CD14-positive monocyte (primary cell): ENCODE measurements at regions not wholly inside any gene's neighbourhood (a gene's known extent, or its start where the extent isn't known, plus 50 kb on each side); places are given as distances from the start of the nearest gene placed in this dataset.

Experiments
- DNase-seq, 3 donors: peaks; one replicate each; pipeline ENCODE4 v3.0.0-alpha.2; 2011 to 2022
- H2AFZ ChIP-seq: 2 replicates; pipeline ENCODE4 v1.6.0; 2012; ENCODE audit warnings: mild to moderate bottlenecking, low read depth, low read length, inconsistent platforms; ENCODE audit not compliant: insufficient read depth, poor library complexity, severe bottlenecking
- H3K27ac ChIP-seq, 2 donors: 1 replicate in 1 of 2; 2 replicates in 1 of 2; pipeline ENCODE4 v1.5.1; 2012 to 2013; ENCODE audit warnings: low read length in 2 of 2, control low read depth in 1 of 2, inconsistent platforms in 1 of 2, low read depth in 1 of 2, mild to moderate bottlenecking in 1 of 2
- H3K27me3 ChIP-seq, 2 donors: one replicate each; pipeline versions ENCODE4 v1.6.0 to v1.6.1; 2011 to 2013; ENCODE audit warnings: low read length in 2 of 2; ENCODE audit not compliant: control insufficient read depth in 2 of 2, insufficient read depth in 2 of 2
- H3K36me3 ChIP-seq, 2 donors: replicated peaks in 1 of 2; 1 replicate in 1 of 2; 2 replicates in 1 of 2; pipeline versions ENCODE4 v1.5.1 to v1.6.1; 2012 to 2013; ENCODE audit warnings: low read length in 2 of 2, control low read depth in 1 of 2, inconsistent platforms in 1 of 2, mild to moderate bottlenecking in 1 of 2; ENCODE audit not compliant: insufficient read depth in 2 of 2, control insufficient read depth in 1 of 2
- H3K4me1 ChIP-seq, 2 donors: 1 replicate in 1 of 2; 2 replicates in 1 of 2; pipeline versions ENCODE4 v1.5.1 to v1.6.1; 2012 to 2013; ENCODE audit warnings: low read length in 2 of 2, control low read depth in 1 of 2, inconsistent platforms in 1 of 2, mild to moderate bottlenecking in 1 of 2, moderate library complexity in 1 of 2; ENCODE audit not compliant: insufficient read depth in 2 of 2, control insufficient read depth in 1 of 2
- H3K4me2 ChIP-seq: replicated peaks from 2 replicates; pipeline ENCODE3; 2012; ENCODE audit warnings: low read length, moderate library complexity, mild to moderate bottlenecking; ENCODE audit not compliant: poor library complexity, severe bottlenecking; ENCODE audit errors: extremely low read depth
- H3K4me3 ChIP-seq, 3 experiments: fragments of 200-600 bp in 1 of 3; sonication (generic) in 1 of 3; replicated peaks in 1 of 3; 1 replicate in 2 of 3; 2 replicates in 1 of 3; pipeline ENCODE4 v1.5.1; 2011 to 2013; ENCODE audit warnings: low read length in 3 of 3, mild to moderate bottlenecking in 3 of 3, control low read depth in 2 of 3, low read depth in 2 of 3, inconsistent platforms in 1 of 3, moderate library complexity in 1 of 3
- H3K79me2 ChIP-seq: 2 replicates; pipeline ENCODE4 v1.6.0; 2012; ENCODE audit warnings: mild to moderate bottlenecking, control low read depth, inconsistent platforms, low read length, moderate library complexity; ENCODE audit not compliant: insufficient read depth
- H3K9ac ChIP-seq: 2 replicates; pipeline ENCODE4 v1.6.0; 2017; ENCODE audit warnings: low read length, mild to moderate bottlenecking; ENCODE audit not compliant: insufficient read depth, poor library complexity, severe bottlenecking
- H3K9me3 ChIP-seq, 2 donors: replicated peaks in 1 of 2; 1 replicate in 1 of 2; 2 replicates in 1 of 2; pipeline versions ENCODE4 v1.5.1 to v1.6.1; 2012 to 2013; ENCODE audit warnings: low read length in 2 of 2, control low read depth in 1 of 2; ENCODE audit not compliant: control insufficient read depth in 1 of 2, insufficient read depth in 1 of 2
- H4K20me1 ChIP-seq: 2 replicates; pipeline ENCODE4 v1.6.0; 2012; ENCODE audit warnings: mild to moderate bottlenecking, low read length, control low read depth, moderate library complexity; ENCODE audit not compliant: insufficient read depth
- H3K27ac Mint-ChIP-seq, 7 donors: one replicate each; pipeline ENCODE4 v1.8.0; 2020; ENCODE audit warnings: mild to moderate bottlenecking in 7 of 7, mixed read lengths in 7 of 7, moderate library complexity in 6 of 7, inconsistent platforms in 2 of 7
- H3K27me3 Mint-ChIP-seq, 3 donors: one replicate each; pipeline ENCODE4 v1.8.0; 2021 to 2022; ENCODE audit warnings: low read depth in 3 of 3, mild to moderate bottlenecking in 3 of 3, mixed read lengths in 3 of 3, moderate library complexity in 3 of 3, inconsistent platforms in 1 of 3
- H3K36me3 Mint-ChIP-seq, 2 donors: one replicate each; pipeline ENCODE4 v1.8.0; 2020; ENCODE audit warnings: mixed read lengths in 2 of 2, inconsistent platforms in 1 of 2, mild to moderate bottlenecking in 1 of 2
- H3K4me1 Mint-ChIP-seq: one replicate; pipeline ENCODE4 v1.8.0; 2020; ENCODE audit warnings: mild to moderate bottlenecking, mixed read lengths
- H3K4me3 Mint-ChIP-seq, 2 donors: one replicate each; pipeline ENCODE4 v1.8.0; 2020; ENCODE audit warnings: mild to moderate bottlenecking in 2 of 2, mixed read lengths in 2 of 2, moderate library complexity in 1 of 2
- H3K9me3 Mint-ChIP-seq, 7 donors: one replicate each; pipeline ENCODE4 v1.8.0; 2020 to 2022; ENCODE audit warnings: mixed read lengths in 7 of 7, mild to moderate bottlenecking in 6 of 7, moderate library complexity in 6 of 7, inconsistent platforms in 2 of 7
- WGBS: methylation state at CpG from one replicate; pipeline ENCODE4 v1.1.5; 2013; ENCODE audit warnings: missing lambda C conversion rate; ENCODE audit not compliant: insufficient coverage; 5-methylcytosine and 5-hydroxymethylcytosine counted together
- intact Hi-C, 2 donors: fragments of 100-400 bp; cut with micrococcal nuclease; formaldehyde crosslinking; loops; one replicate each; pipeline versions ENCODE4 v1.15.0 to v1.15.1; 2023
- TF ChIP-seq, protein P1 (sequence below): fragments of 200-600 bp; IDR thresholded peaks from one replicate; pipeline ENCODE4 v1.8.0; 2022; ENCODE audit warnings: antibody characterized with exemption, mild to moderate bottlenecking

DNA sequence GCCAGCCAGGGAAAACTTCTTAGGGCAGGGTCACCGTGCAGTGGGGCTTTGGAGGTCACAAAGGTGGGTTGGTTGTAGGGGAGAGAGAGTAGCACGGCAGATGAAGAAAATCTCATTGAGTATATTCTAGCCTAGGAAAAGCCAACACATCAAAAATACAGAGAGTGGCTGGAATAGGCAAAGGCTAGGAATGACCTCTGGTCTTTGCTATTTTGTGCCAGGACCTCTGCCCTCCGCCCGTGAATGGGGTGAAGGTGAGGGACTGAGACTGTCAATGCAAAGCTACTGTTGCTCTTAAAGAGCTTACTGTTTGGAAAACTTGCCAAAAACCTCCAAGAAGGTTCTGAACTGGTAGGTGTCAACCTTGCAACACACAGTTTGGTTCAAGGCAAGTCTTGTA lies 346.7 kb downstream of the CDH26 start:
- Histone ChIP-seq H3K27ac (no peak overlapping the region), H4K20me1 (no peaks in the 10 kb centered on the region), H3K27me3 (no peaks in the 10 kb centered on the region), H3K4me1 (no peaks in the 10 kb centered on the region), H3K9ac (no peak overlapping the region), H3K36me3 (no peaks in the 10 kb centered on the region), H3K4me2 (no peak overlapping the region), H2AFZ (no peak overlapping the region), H3K79me2 (no peaks in the 10 kb centered on the region), H3K4me3 (no peak overlapping the region), H3K9me3 (no peaks in the 10 kb centered on the region)
- no peaks in the 10 kb centered on the region for H3K9me3 Mint-ChIP-seq
- no peaks in the 10 kb centered on the region for H3K4me1 Mint-ChIP-seq
- H3K27me3 Mint-ChIP-seq, result peaks cover 0 to 1% (median 0%) of the 10 kb centered on the region in 3 donors
- TF ChIP-seq, protein P1, sequence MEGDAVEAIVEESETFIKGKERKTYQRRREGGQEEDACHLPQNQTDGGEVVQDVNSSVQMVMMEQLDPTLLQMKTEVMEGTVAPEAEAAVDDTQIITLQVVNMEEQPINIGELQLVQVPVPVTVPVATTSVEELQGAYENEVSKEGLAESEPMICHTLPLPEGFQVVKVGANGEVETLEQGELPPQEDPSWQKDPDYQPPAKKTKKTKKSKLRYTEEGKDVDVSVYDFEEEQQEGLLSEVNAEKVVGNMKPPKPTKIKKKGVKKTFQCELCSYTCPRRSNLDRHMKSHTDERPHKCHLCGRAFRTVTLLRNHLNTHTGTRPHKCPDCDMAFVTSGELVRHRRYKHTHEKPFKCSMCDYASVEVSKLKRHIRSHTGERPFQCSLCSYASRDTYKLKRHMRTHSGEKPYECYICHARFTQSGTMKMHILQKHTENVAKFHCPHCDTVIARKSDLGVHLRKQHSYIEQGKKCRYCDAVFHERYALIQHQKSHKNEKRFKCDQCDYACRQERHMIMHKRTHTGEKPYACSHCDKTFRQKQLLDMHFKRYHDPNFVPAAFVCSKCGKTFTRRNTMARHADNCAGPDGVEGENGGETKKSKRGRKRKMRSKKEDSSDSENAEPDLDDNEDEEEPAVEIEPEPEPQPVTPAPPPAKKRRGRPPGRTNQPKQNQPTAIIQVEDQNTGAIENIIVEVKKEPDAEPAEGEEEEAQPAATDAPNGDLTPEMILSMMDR, result no peak
- no peak for DNase-seq
- intact Hi-C loops, result no loop called here
- 100% methylated on average over 2 of the region's 4 CpGs for WGBS
- no peak overlapping the region for H3K4me3 Mint-ChIP-seq
- H3K36me3 Mint-ChIP-seq, result no peaks in the 10 kb centered on the region
- H3K27ac Mint-ChIP-seq, result no peak overlapping the region

DNA sequence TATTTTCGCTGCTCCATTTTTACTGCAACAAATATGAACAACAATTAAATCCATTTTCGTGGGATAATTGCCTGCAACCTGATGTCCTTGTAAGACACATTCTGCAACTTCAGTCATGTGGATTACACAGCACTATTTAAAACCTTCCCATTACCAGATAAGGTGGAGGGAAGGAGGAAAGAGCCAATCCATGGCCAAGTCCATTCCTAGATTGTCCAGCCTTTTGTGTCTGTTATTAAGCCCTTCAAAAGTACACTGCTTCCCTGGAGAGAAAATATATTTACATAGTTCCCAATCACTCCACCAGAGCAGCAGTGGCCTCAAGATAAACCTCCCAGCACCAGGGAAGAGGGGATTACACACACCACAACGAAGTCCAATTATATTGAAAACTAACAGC lies 347.9 kb downstream of the CDH26 start:
- Mint-ChIP-seq H3K4me1 (no peaks in the 10 kb centered on the region), H3K27me3 (peaks cover 0 to 3% (median 2%) of the 10 kb centered on the region in 3 donors), H3K27ac (peak overlapping the region in 1 of 7 donors; percentile 6), H3K36me3 (no peaks in the 10 kb centered on the region), H3K4me3 (no peak overlapping the region), H3K9me3 (no peaks in the 10 kb centered on the region)
- Histone ChIP-seq H2AFZ (no peak overlapping the region), H3K27ac (no peak overlapping the region), H4K20me1 (no peaks in the 10 kb centered on the region), H3K9me3 (no peaks in the 10 kb centered on the region), H3K27me3 (no peaks in the 10 kb centered on the region), H3K4me3 (no peak overlapping the region), H3K79me2 (no peaks in the 10 kb centered on the region), H3K36me3 (no peaks in the 10 kb centered on the region), H3K4me1 (no peaks in the 10 kb centered on the region), H3K4me2 (no peak overlapping the region), H3K9ac (no peak overlapping the region)
- intact Hi-C loops, result no loop called here
- DNase-seq, result no peak
- TF ChIP-seq, protein P1, result no peak
- WGBS, result 92% methylated on average over 2 of the region's 3 CpGs
